Right atrium auricular region (tissue), 2 donors: ENCODE measurements at regions not wholly inside any gene's neighbourhood (a gene's known extent, or its start where the extent isn't known, plus 50 kb on each side); places are given as distances from the start of the nearest gene placed in this dataset.
A peak's percentile ranks its signal among the peaks of the same experiment; 100 is the strongest.

Source experiments
- DNase-seq: peaks from one replicate; pipeline ENCODE4 v3.0.0-alpha.2; 2019; ENCODE audit warnings: low spot score
- H3K27ac ChIP-seq, 2 donors: fragments of 200-600 bp; sonication (generic); 1 replicate in 1 of 2; 2 replicates in 1 of 2; pipeline ENCODE4 v1.5.1; 2016 to 2019
- H3K27me3 ChIP-seq, 2 donors: fragments of 200-600 bp; sonication (generic); one replicate each; pipeline versions ENCODE4 v1.5.1 to v1.6.0; 2017 to 2019
- H3K36me3 ChIP-seq: fragments of 200-600 bp; sonication (generic); one replicate; pipeline ENCODE4 v1.5.1; 2016
- H3K4me1 ChIP-seq, 2 donors: fragments of 200-600 bp; sonication (generic); one replicate each; pipeline versions ENCODE4 v1.5.1 to v1.6.0; 2017 to 2019
- H3K4me3 ChIP-seq, 2 donors: fragments of 200-600 bp; sonication (generic); 1 replicate in 1 of 2; 2 replicates in 1 of 2; pipeline ENCODE4 v1.5.1; 2017 to 2019; ENCODE audit warnings: mild to moderate bottlenecking in 1 of 2, moderate library complexity in 1 of 2
- H3K9me3 ChIP-seq, 2 donors: fragments of 200-600 bp; sonication (generic); one replicate each; pipeline ENCODE4 v1.5.1; 2019
- CTCF ChIP-seq, 2 donors: fragments of 200-600 bp; sonication (generic); IDR thresholded peaks; one replicate each; pipeline ENCODE4 v1.5.1; 2019; ENCODE audit warnings: antibody characterized with exemption in 2 of 2

DNA sequence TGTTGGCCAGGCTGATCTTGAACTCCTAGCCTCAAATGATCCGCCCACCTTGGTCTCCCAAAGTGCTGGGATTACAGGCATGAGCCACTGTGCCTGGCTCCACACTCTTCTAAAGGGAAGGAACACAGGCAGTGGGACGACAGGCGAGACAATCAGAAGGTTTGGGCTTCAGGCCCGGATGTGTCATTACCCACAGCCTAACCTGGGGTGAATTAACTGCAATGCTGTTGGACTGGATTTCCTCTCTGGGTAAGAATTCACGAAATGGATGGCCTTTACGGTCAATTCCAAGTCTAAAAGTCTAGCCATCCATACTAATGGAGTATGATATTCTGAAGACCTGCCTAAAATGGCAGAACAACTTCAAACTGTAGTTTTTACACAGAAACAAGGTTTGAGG is 83.7 kb upstream of the CCDC28A start:
- no peaks in the 10 kb centered on the region for H3K36me3 ChIP-seq
- H3K27ac ChIP-seq, result no peak overlapping the region
- H3K9me3 ChIP-seq, result no peaks in the 10 kb centered on the region
- TF ChIP-seq CTCF (IDR thresholded peaks at IDR 0.05), result no peak
- H3K4me3 ChIP-seq, result no peak overlapping the region
- no peak for DNase-seq
- H3K27me3 ChIP-seq, result no peaks in the 10 kb centered on the region
- peaks cover 0 to 16% of the 10 kb centered on the region in 2 donors for H3K4me1 ChIP-seq

DNA sequence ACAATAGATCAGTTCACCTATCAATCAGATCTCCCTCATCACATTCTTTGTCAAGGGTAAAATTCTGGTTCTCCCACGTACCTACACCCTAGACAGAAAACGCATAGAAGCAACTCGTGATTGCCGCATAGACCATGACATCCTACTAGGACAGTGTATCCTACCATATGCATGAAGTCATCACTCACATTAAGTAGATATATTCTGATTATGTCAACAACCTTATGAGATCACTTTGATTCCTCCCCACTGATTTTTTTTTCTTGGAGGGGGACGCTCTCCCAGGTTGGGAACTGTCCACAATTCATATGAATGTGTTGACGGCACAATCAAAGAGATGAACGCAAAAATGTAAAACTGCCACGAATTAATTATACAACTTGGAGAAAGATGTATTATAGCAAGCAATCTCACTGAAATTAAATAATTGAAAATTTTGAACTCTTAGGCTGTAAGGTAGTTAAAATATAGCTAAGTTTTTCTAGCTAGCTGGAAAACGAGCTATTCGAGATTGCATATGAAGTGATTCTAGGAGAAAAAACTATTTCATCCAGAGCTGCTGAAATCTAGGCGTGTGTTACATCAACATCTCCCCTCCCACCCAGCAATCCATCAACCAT is 82.5 kb upstream of the CCDC28A start:
- peak overlapping the region in 1 of 2 donors; percentile 73 for H3K4me3 ChIP-seq
- no peak overlapping the region for H3K27ac ChIP-seq
- DNase-seq, result no peak
- TF ChIP-seq CTCF (IDR thresholded peaks at IDR 0.05), result no peak
- H3K36me3 ChIP-seq, result no peaks in the 10 kb centered on the region
- H3K9me3 ChIP-seq, result no peaks in the 10 kb centered on the region
- no peaks in the 10 kb centered on the region for H3K27me3 ChIP-seq
- peaks cover 0 to 16% of the 10 kb centered on the region in 2 donors for H3K4me1 ChIP-seq

DNA sequence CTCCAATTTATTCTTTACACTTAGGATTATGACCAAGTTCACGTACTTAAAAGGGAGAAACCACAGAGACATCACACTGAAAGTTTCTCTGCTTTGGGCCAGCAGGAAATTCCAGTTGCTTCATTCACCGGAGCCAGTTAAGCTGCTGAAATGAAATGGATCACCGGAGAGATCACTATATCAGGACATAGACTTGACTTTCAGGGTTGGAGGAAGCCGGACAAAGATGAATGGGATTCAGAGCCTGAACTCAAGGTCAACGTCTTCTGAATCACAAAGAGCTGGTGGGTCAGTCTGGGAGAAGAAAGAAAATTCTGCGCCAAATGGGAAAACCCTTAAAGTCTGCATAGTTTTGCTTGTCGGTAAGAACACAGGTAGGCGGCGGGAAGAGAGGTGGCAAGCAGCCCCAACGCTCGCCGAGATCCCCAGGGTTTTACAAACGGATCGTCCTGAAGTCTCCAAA is 81.9 kb upstream of the CCDC28A start:
- H3K27ac ChIP-seq, result no peak overlapping the region
- H3K36me3 ChIP-seq, result no peaks in the 10 kb centered on the region
- peak overlapping the region; percentile 60 to 73 for H3K4me3 ChIP-seq
- TF ChIP-seq CTCF (IDR thresholded peaks at IDR 0.05), result no peak
- H3K9me3 ChIP-seq, result no peaks in the 10 kb centered on the region
- no peaks in the 10 kb centered on the region for H3K27me3 ChIP-seq
- DNase-seq, result no peak
- peaks cover 0 to 16% of the 10 kb centered on the region in 2 donors for H3K4me1 ChIP-seq

- peak overlapping the region; percentile 50 to 51 for H3K27ac ChIP-seq
- peak overlapping the region; percentile 60 to 73 for H3K4me3 ChIP-seq
- H3K9me3 ChIP-seq, result no peaks in the 10 kb centered on the region
- TF ChIP-seq CTCF (IDR thresholded peaks at IDR 0.05), result peak; percentile 94 to 95
- DNase-seq, result no peak
- H3K36me3 ChIP-seq, result no peaks in the 10 kb centered on the region
- H3K27me3 ChIP-seq, result no peaks in the 10 kb centered on the region
- H3K4me1 ChIP-seq, result peaks cover 0 to 16% of the 10 kb centered on the region in 2 donors
These were observed 81.3 kb upstream of the CCDC28A start for GRCh38 chr6:138692058-138692977.

GRCh38 chr6:138692978-138693909 is 80.3 kb upstream of the CCDC28A start:
- H3K27ac ChIP-seq, result peak overlapping the region; percentile 50 to 51

More at GRCh38 chr6:138692978-138693909, 80.3 kb upstream of the CCDC28A start:
- TF ChIP-seq CTCF (IDR thresholded peaks at IDR 0.05), result no peak
- Histone ChIP-seq H3K4me1 (peaks cover 0 to 16% of the 10 kb centered on the region in 2 donors), H3K4me3 (peak overlapping the region; percentile 60 to 73), H3K36me3 (no peaks in the 10 kb centered on the region), H3K27me3 (no peaks in the 10 kb centered on the region), H3K9me3 (no peaks in the 10 kb centered on the region)
- DNase-seq, result no peak
